ENCODE measurements at regions not wholly inside any gene's neighbourhood (a gene's known extent, or its start where the extent isn't known, plus 50 kb on each side); places are given as distances from the start of the nearest gene placed in this dataset.

- TF ChIP-seq, protein P1, sequence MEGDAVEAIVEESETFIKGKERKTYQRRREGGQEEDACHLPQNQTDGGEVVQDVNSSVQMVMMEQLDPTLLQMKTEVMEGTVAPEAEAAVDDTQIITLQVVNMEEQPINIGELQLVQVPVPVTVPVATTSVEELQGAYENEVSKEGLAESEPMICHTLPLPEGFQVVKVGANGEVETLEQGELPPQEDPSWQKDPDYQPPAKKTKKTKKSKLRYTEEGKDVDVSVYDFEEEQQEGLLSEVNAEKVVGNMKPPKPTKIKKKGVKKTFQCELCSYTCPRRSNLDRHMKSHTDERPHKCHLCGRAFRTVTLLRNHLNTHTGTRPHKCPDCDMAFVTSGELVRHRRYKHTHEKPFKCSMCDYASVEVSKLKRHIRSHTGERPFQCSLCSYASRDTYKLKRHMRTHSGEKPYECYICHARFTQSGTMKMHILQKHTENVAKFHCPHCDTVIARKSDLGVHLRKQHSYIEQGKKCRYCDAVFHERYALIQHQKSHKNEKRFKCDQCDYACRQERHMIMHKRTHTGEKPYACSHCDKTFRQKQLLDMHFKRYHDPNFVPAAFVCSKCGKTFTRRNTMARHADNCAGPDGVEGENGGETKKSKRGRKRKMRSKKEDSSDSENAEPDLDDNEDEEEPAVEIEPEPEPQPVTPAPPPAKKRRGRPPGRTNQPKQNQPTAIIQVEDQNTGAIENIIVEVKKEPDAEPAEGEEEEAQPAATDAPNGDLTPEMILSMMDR (IDR thresholded peaks at IDR 0.05; ENCODE audit: insufficient read depth, low read length, poor library complexity, severe bottlenecking): no peak
- DNase-seq (ENCODE audit: low read depth): no peak
- H3K4me3 ChIP-seq (ENCODE audit: low read depth, low read length): no peak overlapping the region
- H3K27me3 ChIP-seq (ENCODE audit: control insufficient read depth, insufficient read depth, low read length): no peaks in the 10 kb centered on the region
- H3K36me3 ChIP-seq (ENCODE audit: control insufficient read depth, insufficient read depth, low read length): no peaks in the 10 kb centered on the region
Observed at GRCh38 chr18:78905334-78905733, 74.3 kb upstream of the SALL3 start.

DNA sequence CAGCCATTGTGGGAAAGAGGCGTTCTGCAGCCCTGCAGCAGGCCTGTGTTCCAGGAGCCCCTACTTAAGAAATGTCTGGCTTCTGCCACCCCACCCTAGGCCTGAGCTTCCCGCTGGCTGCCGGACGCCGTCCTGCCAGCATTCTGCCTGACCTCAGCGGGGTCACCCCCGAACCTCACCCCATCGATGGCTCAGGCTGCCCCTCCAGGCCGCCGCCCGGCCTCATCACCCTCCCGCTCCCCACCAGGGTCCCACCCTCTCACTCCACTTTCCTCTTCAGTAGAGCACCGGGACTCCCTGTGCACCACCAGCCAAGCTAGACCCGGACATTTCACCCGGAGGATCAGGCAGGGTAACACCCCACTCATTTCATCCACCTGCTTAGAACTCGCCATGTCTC is 73.6 kb upstream of the SALL3 start:
- H3K36me3 ChIP-seq (ENCODE audit: control insufficient read depth, insufficient read depth, low read length): no peaks in the 10 kb centered on the region
- TF ChIP-seq, protein P1 (IDR thresholded peaks at IDR 0.05; ENCODE audit: insufficient read depth, low read length, poor library complexity, severe bottlenecking): no peak
- no peak for DNase-seq (ENCODE audit: low read depth)
- H3K27me3 ChIP-seq (ENCODE audit: control insufficient read depth, insufficient read depth, low read length): no peaks in the 10 kb centered on the region
- H3K4me3 ChIP-seq (ENCODE audit: low read depth, low read length): no peak overlapping the region

- TF ChIP-seq, protein P1 (IDR thresholded peaks at IDR 0.05; ENCODE audit: insufficient read depth, low read length, poor library complexity, severe bottlenecking): no peak
- H3K27me3 ChIP-seq (ENCODE audit: control insufficient read depth, insufficient read depth, low read length): peaks cover 3% of the 10 kb centered on the region
- no peaks in the 10 kb centered on the region for H3K36me3 ChIP-seq (ENCODE audit: control insufficient read depth, insufficient read depth, low read length)
- no peak for DNase-seq (ENCODE audit: low read depth)
- H3K4me3 ChIP-seq (ENCODE audit: low read depth, low read length): no peak overlapping the region
Observed at GRCh38 chr18:78908462-78909260, 71.0 kb upstream of the SALL3 start.

GRCh38 chr18:78911751-78912283 is 67.8 kb upstream of the SALL3 start:
- no peaks in the 10 kb centered on the region for H3K36me3 ChIP-seq (ENCODE audit: control insufficient read depth, insufficient read depth, low read length)
- H3K4me3 ChIP-seq (ENCODE audit: low read depth, low read length): no peak overlapping the region
- H3K27me3 ChIP-seq (ENCODE audit: control insufficient read depth, insufficient read depth, low read length): peaks cover 14% of the 10 kb centered on the region
- TF ChIP-seq, protein P1 (IDR thresholded peaks at IDR 0.05; ENCODE audit: insufficient read depth, low read length, poor library complexity, severe bottlenecking): no peak
- no peak for DNase-seq (ENCODE audit: low read depth)

DNA sequence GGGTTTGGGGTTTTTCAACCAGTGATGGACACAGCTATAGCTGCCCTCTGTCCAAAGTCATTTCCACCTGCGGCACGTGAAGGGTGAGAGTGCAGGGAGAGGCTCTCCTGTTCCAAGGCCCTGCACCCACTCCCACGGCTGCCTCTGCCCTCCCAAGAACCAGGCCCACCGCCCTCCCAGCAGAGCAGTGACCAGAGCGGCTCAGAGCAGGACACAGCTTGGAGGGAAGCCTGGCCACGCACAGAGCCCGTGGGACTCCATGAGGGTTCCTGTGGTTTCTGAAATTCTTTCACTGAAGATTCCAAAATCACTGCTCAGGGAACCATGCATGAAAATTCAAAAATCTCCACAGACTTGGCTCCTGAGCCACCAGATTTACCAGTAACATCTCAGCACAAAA is 67.3 kb upstream of the SALL3 start:
- TF ChIP-seq, protein P1 (IDR thresholded peaks at IDR 0.05; ENCODE audit: insufficient read depth, low read length, poor library complexity, severe bottlenecking): no peak
- DNase-seq (ENCODE audit: low read depth): no peak
- Histone ChIP-seq H3K27me3 (ENCODE audit: control insufficient read depth, insufficient read depth, low read length) (peaks cover 14% of the 10 kb centered on the region), H3K4me3 (ENCODE audit: low read depth, low read length) (no peak overlapping the region), H3K36me3 (ENCODE audit: control insufficient read depth, insufficient read depth, low read length) (no peaks in the 10 kb centered on the region)
